Non-pigmented ciliary epithelial cell (primary cell): ENCODE measurements at regions not wholly inside any gene's neighbourhood (a gene's known extent, or its start where the extent isn't known, plus 50 kb on each side); places are given as distances from the start of the nearest gene placed in this dataset.

ENCODE experiments used
- DNase-seq: peaks from one replicate; pipeline ENCODE4 v3.0.0-alpha.2; 2010; ENCODE audit warnings: low read depth

DNA sequence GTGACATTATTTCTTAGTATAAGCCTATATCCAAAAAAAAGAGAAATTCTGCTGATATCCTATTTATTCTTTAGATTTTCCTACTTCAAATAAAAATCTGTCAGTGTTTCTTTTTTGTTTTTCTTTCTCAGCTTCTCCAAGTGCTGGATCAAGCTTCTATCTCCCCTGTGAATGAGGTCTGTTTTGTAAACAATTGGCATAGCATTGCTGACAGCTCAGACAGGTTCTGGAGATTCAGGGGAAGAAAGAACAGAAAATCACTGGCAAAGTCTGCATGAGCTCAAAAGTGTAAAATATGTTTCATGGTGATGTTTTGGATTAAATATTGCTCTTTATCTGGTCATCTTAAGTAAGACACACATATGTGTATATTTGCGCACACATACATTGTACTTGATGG is 492.0 kb upstream of the IGFBP7 start:
- DNase-seq: no peak

DNA sequence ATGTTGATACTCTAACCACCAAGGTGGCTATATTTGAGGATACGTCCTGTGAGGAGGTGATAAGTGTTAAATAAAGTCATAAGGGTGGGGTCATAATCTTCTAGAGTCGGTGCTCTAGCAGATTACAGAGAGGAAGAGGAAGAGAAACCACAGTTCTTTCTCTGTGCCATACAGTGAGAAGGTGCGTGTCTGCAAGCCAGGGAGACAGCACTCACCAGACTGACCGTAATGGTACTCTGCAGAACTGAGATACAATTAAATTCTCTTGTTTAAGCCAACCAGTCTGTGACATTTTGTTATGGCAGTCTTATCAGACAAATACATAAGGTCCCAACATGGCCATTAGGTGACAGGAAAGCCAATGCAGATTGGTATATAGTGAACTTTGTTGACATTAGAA is 480.9 kb upstream of the IGFBP7 start:
- DNase-seq: no peak

GRCh38 chr4:57588557-57588956 is 478.4 kb upstream of the IGFBP7 start:
- DNase-seq: no peak

DNA sequence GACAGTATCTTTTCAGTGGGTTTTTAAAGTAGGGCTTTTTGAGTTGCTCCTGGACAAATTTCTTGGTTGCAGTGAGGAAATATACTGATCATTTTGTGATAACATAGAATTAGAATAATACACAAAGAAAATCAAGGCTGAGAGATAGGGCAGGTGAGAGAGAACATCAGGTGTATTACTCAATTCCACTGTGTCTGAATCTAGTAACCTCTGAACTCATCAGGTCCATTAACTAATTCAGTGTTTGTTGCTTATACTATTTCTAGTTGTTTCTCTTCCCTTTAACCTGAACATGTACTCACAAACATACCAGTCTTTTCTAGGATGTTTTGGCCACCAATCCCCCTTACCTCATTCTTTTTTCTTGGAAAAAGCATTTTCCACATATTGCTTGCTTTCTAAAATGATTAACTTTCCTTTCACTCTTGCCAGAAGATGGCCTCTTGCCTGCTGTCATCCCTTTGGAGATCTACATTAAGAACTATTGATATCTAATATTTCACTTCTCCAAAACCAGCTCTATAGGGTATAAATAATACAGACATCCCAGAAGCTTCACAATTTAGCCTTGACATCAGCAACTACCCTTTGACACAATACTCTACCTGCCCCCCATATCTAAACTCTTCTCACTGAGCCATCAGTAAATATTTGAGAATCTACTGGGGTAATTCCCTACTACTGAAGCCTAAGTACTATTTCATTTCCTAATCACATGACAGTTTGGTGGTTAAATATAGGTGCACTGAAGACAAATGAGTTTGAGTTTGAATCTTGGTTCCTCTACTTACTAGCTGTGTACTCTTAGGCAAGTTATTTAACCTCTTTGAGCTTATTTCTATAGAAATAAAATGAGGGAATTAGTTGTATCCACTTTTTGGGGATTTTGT is 470.8 kb upstream of the IGFBP7 start:
- no peak for DNase-seq

DNA sequence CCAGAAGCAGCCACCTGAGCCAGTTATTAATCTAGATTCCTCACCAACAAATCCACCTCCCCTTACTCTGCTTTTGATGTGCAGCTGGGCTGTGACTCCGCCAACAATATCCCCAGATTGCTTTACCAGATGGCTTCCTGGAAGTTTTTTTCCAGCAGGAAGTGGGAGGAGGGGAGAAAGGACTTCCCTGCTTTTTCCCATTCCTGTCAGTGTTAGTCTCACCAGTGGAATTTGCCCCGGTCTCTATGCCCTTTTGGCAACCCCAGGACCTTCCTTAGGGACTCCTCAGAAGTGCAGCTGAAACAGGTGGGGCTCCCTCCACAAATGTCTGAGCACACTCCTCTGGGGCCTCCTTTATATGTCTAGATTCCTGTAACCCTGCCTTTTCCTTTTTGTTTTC is 465.2 kb upstream of the IGFBP7 start:
- no peak for DNase-seq

DNA sequence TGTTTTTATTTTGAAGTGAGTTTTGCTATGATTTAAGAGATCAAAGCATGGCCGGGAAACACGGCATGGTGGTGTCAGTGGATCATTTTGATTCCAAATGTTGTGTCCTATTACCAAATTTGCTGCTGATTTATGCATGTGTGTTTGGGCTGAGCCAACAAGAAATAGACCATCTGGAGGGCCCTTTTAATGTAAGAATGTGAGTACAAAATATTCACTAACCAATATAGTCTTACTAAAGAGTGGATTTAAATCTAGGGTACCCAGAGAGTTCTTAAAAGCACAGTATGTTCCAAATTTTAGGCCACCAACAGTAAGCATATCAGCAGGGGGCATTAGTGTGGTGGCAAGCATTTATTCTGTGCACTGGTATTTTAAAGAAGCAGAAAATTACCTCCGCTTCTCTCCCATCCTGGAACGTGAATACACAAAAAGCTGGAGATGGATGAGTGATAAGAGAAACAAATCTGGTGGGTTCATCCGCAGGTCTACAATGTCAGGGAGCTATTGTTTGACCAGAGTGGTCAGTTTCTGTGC is 444.4 kb upstream of the IGFBP7 start:
- DNase-seq: no peak

DNA sequence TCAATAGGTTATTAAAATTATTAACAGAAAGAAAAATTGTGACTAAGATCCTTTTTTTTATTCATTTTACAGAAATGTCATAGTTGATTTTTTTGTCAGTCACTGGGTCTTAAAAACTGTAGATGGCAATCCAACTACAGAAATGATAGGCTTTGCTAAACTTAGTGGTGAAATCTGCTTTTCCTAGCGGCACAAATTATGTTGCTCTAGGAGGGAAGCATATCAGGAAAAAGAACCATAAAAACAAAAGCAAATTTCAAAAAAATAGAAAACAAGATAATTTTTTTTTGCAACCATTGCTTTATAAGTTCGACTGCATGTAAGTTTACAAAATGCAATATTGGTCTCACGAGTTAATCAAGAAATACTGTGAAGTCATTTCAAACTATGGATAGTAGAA is 443.5 kb upstream of the IGFBP7 start:
- DNase-seq: no peak

GRCh38 chr4:57550198-57550597 is 440.0 kb upstream of the IGFBP7 start:
- no peak for DNase-seq

GRCh38 chr4:57548856-57549255 is 438.7 kb upstream of the IGFBP7 start:
- DNase-seq: no peak

GRCh38 chr4:57544811-57545654 is 434.8 kb upstream of the IGFBP7 start:
- no peak for DNase-seq

- DNase-seq: no peak
Measured at GRCh38 chr4:57504797-57505530, 394.8 kb upstream of the IGFBP7 start.

- DNase-seq: no peak
Measured at GRCh38 chr4:57504139-57504538, 394.0 kb upstream of the IGFBP7 start.

- DNase-seq: peak; percentile 72
Measured at GRCh38 chr4:57501720-57502119, 391.5 kb upstream of the IGFBP7 start.

GRCh38 chr4:57499786-57500185 is 389.6 kb upstream of the IGFBP7 start:
- DNase-seq: no peak

GRCh38 chr4:57498251-57498650 is 388.1 kb upstream of the IGFBP7 start:
- no peak for DNase-seq

- DNase-seq: no peak
Measured at GRCh38 chr4:57496697-57497471, 386.7 kb upstream of the IGFBP7 start.

GRCh38 chr4:57494821-57495220 is 384.6 kb upstream of the IGFBP7 start:
- no peak for DNase-seq

- no peak for DNase-seq
Measured at GRCh38 chr4:57492251-57492878, 382.2 kb upstream of the IGFBP7 start.

- no peak for DNase-seq
Measured at GRCh38 chr4:57491388-57491787, 381.2 kb upstream of the IGFBP7 start.

DNA sequence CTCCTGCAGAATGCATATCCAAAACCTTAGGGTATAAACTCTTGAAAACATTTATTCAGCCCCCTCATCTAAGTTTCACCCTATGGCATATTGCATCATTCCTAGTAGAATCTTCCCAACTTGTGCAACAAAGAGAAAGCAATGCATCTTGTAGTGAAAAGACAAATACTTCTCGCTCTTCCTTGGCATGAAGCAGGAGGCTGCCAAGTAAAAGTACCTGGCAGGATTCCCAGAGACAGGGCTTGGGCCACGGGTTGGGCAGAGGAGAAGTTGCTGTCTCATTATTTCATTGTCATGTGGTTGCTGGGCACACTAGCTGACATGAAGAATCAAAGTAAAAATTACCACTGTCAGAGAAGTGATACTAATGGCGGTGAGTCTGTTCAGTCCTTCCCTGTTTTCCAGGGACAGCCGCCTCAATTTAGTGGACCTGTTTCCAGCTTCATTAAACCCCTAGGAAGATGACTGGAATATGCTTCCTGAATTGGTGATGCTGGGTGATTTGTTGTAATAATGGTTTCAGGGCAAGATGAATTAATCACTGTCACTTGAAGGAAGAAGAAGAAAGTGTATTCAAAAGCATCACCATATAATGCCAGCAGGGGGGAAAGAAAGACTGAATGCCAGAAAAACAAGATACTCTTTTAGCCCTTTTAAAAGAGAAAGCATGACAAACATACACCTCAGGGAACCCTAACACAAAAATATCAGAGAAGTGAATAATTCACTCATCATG is 380.5 kb upstream of the IGFBP7 start:
- no peak for DNase-seq
